ENCODE measurements at regions not wholly inside any gene's neighbourhood (a gene's known extent, or its start where the extent isn't known, plus 50 kb on each side); places are given as distances from the start of the nearest gene placed in this dataset.

DNA sequence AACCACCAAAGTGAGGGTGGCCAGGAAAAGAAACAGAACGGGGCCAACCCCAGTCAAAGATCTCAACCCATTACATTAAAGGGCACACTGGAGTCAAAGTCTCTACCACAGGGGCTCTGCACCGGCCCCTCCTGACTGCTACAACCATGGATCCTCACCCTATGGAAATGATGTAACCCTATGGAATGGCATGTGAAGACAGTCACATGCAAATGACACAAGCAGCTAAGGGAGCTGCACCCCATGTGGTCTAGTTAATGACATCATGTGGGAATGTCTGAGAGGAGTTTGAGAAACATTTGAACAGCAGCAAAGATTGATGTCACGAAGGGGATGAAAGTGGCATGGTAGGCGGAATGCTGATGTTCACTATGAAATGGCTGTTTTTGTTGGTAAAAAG is 298.2 kb upstream of the SLCO3A1 start (continued):
- TF ChIP-seq CREB1 (CRISPR knock-in tag; IDR thresholded peaks at IDR 0.05; ENCODE audit: low read depth): peak; percentile 52; the same call in 1 of the 2 replicates

DNA sequence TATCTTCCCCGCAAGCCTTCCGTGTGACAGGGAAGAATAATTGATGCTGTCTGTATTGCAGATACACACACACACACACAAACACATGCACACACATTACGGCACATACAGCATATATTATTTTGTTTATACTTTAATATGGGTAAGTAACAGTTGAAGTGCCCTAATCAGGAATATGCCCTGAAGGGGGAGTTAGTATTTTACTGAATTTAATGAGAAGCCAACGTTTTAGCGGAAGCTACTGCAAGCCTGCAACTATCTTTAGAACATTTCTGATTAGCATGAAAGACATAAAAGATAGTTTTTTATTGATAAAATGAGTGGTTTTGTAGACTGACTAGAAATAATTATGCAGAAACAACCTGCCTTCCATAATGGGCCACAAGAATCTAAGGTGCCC is 296.6 kb upstream of the SLCO3A1 start:
- no peaks in the 10 kb centered on the region for H4K20me1 ChIP-seq (replicated peaks; ENCODE audit: insufficient read depth)
- H3K9me2 ChIP-seq (ENCODE audit: insufficient read depth): peaks cover 20% of the 10 kb centered on the region; the same call in 1 of the 2 replicates
- no peaks in the 10 kb centered on the region for H3K27me3 Mint-ChIP-seq (ENCODE audit: insufficient read depth, low read depth, poor library complexity)
- no peaks in the 10 kb centered on the region for H3K4me1 ChIP-seq (ENCODE audit: insufficient read depth)
- no peak overlapping the region for H3K4me3 Mint-ChIP-seq
- TF ChIP-seq, protein P1, sequence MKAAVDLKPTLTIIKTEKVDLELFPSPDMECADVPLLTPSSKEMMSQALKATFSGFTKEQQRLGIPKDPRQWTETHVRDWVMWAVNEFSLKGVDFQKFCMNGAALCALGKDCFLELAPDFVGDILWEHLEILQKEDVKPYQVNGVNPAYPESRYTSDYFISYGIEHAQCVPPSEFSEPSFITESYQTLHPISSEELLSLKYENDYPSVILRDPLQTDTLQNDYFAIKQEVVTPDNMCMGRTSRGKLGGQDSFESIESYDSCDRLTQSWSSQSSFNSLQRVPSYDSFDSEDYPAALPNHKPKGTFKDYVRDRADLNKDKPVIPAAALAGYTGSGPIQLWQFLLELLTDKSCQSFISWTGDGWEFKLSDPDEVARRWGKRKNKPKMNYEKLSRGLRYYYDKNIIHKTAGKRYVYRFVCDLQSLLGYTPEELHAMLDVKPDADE (IDR thresholded peaks at IDR 0.05): no peak
- TF ChIP-seq EZH2phosphoT487 (IDR thresholded peaks at IDR 0.05; ENCODE audit: unreplicated experiment) (no peak), STAT1 (IDR thresholded peaks at IDR 0.05; ENCODE audit: unreplicated experiment) (no peak), EZH2 (IDR thresholded peaks at IDR 0.05; ENCODE audit: low read depth, unreplicated experiment) (no peak), NANOG (IDR thresholded peaks at IDR 0.05; ENCODE audit: borderline replicate concordance) (no peak), ZNF331 (CRISPR knock-in tag; IDR thresholded peaks at IDR 0.05; ENCODE audit: low read depth) (no peak)
- H3K36me3 ChIP-seq (ENCODE audit: insufficient read depth): no peaks in the 10 kb centered on the region
- no peak overlapping the region for H2AFZ ChIP-seq
- ATAC-seq: no peak
- H3K9me3 Mint-ChIP-seq: no peaks in the 10 kb centered on the region; the same call in 2 of the 3 replicates
- no peak overlapping the region for H3K4me3 ChIP-seq
- H3K79me2 ChIP-seq (replicated peaks; ENCODE audit: insufficient read depth): no peaks in the 10 kb centered on the region
- no peak for DNase-seq (ENCODE audit: low spot score)
- no peak overlapping the region for H3K27ac ChIP-seq (ENCODE audit: low read depth)
- no peak overlapping the region for H3K4me2 ChIP-seq
- H3K4me1 Mint-ChIP-seq: peaks cover 8% of the 10 kb centered on the region; the same call in 2 of the 3 replicates
- no peak overlapping the region for H3K27ac Mint-ChIP-seq
- no peaks in the 10 kb centered on the region for H3F3A ChIP-seq (replicated peaks; ENCODE audit: low read depth)
- H3K27me3 ChIP-seq (ENCODE audit: insufficient read depth): no peaks in the 10 kb centered on the region
- H3K36me3 Mint-ChIP-seq (ENCODE audit: low read depth): no peaks in the 10 kb centered on the region; the same call in 2 of the 3 replicates

DNA sequence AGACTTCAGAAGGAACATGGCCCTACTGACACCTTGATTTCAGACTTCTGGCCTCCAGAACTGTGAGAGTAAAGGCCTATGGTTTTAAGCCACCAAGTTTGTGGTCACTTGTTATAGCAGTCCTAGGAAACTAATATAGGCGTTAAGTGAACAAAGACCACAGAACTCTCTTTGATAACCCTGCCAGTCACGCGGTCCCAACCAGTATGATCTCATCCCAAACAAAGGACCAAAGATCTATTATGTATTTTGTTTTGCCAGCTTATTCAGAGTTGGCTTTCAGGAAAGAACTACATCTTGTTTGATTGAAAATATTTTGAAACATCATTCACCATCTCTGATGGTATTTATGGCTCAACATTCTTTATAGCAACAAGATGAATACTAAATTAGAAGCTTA is 294.4 kb upstream of the SLCO3A1 start:
- H3K27me3 Mint-ChIP-seq (ENCODE audit: insufficient read depth, low read depth, poor library complexity): no peaks in the 10 kb centered on the region
- no peak for TF ChIP-seq EZH2phosphoT487 (IDR thresholded peaks at IDR 0.05; ENCODE audit: unreplicated experiment)
- TF ChIP-seq CREB1 (CRISPR knock-in tag; IDR thresholded peaks at IDR 0.05; ENCODE audit: low read depth): no peak
- no peak for TF ChIP-seq STAT1 (IDR thresholded peaks at IDR 0.05; ENCODE audit: unreplicated experiment)
- TF ChIP-seq, protein P1 (IDR thresholded peaks at IDR 0.05): no peak
- no peak for TF ChIP-seq ZNF331 (CRISPR knock-in tag; IDR thresholded peaks at IDR 0.05; ENCODE audit: low read depth)
- no peak for TF ChIP-seq JUNB (IDR thresholded peaks at IDR 0.05; ENCODE audit: unreplicated experiment)
- TF ChIP-seq, protein P2, sequence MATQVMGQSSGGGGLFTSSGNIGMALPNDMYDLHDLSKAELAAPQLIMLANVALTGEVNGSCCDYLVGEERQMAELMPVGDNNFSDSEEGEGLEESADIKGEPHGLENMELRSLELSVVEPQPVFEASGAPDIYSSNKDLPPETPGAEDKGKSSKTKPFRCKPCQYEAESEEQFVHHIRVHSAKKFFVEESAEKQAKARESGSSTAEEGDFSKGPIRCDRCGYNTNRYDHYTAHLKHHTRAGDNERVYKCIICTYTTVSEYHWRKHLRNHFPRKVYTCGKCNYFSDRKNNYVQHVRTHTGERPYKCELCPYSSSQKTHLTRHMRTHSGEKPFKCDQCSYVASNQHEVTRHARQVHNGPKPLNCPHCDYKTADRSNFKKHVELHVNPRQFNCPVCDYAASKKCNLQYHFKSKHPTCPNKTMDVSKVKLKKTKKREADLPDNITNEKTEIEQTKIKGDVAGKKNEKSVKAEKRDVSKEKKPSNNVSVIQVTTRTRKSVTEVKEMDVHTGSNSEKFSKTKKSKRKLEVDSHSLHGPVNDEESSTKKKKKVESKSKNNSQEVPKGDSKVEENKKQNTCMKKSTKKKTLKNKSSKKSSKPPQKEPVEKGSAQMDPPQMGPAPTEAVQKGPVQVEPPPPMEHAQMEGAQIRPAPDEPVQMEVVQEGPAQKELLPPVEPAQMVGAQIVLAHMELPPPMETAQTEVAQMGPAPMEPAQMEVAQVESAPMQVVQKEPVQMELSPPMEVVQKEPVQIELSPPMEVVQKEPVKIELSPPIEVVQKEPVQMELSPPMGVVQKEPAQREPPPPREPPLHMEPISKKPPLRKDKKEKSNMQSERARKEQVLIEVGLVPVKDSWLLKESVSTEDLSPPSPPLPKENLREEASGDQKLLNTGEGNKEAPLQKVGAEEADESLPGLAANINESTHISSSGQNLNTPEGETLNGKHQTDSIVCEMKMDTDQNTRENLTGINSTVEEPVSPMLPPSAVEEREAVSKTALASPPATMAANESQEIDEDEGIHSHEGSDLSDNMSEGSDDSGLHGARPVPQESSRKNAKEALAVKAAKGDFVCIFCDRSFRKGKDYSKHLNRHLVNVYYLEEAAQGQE (IDR thresholded peaks at IDR 0.05; ENCODE audit: unreplicated experiment): no peak
- TF ChIP-seq NANOG (IDR thresholded peaks at IDR 0.05; ENCODE audit: borderline replicate concordance): no peak
- TF ChIP-seq ZNF114 (CRISPR knock-in tag; IDR thresholded peaks at IDR 0.05): no peak
- TF ChIP-seq POLR2AphosphoS5 (IDR thresholded peaks at IDR 0.05; ENCODE audit: low read depth): no peak
- TF ChIP-seq, protein P3, sequence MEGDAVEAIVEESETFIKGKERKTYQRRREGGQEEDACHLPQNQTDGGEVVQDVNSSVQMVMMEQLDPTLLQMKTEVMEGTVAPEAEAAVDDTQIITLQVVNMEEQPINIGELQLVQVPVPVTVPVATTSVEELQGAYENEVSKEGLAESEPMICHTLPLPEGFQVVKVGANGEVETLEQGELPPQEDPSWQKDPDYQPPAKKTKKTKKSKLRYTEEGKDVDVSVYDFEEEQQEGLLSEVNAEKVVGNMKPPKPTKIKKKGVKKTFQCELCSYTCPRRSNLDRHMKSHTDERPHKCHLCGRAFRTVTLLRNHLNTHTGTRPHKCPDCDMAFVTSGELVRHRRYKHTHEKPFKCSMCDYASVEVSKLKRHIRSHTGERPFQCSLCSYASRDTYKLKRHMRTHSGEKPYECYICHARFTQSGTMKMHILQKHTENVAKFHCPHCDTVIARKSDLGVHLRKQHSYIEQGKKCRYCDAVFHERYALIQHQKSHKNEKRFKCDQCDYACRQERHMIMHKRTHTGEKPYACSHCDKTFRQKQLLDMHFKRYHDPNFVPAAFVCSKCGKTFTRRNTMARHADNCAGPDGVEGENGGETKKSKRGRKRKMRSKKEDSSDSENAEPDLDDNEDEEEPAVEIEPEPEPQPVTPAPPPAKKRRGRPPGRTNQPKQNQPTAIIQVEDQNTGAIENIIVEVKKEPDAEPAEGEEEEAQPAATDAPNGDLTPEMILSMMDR (conservative IDR thresholded peaks at IDR 0.05; ENCODE audit: low read depth in 2 of 2): no peak

More for the DNA sequence above, 294.4 kb upstream of the SLCO3A1 start:
- ATAC-seq (no peak), DNase-seq (ENCODE audit: low spot score) (no peak)
- no peak overlapping the region for H3K27ac Mint-ChIP-seq
- Histone ChIP-seq H3K27ac (ENCODE audit: low read depth) (no peak overlapping the region), H3K4me1 (ENCODE audit: insufficient read depth) (no peaks in the 10 kb centered on the region), H4K20me1 (replicated peaks; ENCODE audit: insufficient read depth) (no peaks in the 10 kb centered on the region), H3K4me2 (no peak overlapping the region), H2AFZ (no peak overlapping the region), H3K9me2 (ENCODE audit: insufficient read depth) (peaks cover 20% of the 10 kb centered on the region; the same call in 1 of the 2 replicates), H3K79me2 (replicated peaks; ENCODE audit: insufficient read depth) (no peaks in the 10 kb centered on the region), H3K36me3 (ENCODE audit: insufficient read depth) (no peaks in the 10 kb centered on the region), H3K4me3 (no peak overlapping the region), H3F3A (replicated peaks; ENCODE audit: low read depth) (no peaks in the 10 kb centered on the region), H3K27me3 (ENCODE audit: insufficient read depth) (no peaks in the 10 kb centered on the region)
- no peaks in the 10 kb centered on the region; the same call in 2 of the 3 replicates for H3K36me3 Mint-ChIP-seq (ENCODE audit: low read depth)
- peaks cover 12% of the 10 kb centered on the region; the same call in 2 of the 3 replicates for H3K4me1 Mint-ChIP-seq
- no peak overlapping the region for H3K4me3 Mint-ChIP-seq
- no peaks in the 10 kb centered on the region; the same call in 2 of the 3 replicates for H3K9me3 Mint-ChIP-seq
